Ureter (tissue), 1 donor: ENCODE measurements at regions not wholly inside any gene's neighbourhood (a gene's known extent, or its start where the extent isn't known, plus 50 kb on each side); places are given as distances from the start of the nearest gene placed in this dataset.
"Not testable (repeated sequence)": the region's sequence is repeated elsewhere in the genome, so short reads cannot be mapped to it uniquely, and the experiment has no call there.

Experiments used
- DNase-seq: peaks from one replicate; pipeline ENCODE4 v3.0.0-alpha.2; 2020; ENCODE audit warnings: low spot score
- donor health status: DM: yes; HTN: yes; CAD: no.

GRCh38 chr10:45564303-45564959 is 108.1 kb downstream of the ZFAND4 start:
- no peak for DNase-seq

- no peak for DNase-seq
These were observed 110.6 kb downstream of the ZFAND4 start for GRCh38 chr10:45561952-45562351.

- DNase-seq: no peak
These were observed 112.3 kb downstream of the ZFAND4 start for GRCh38 chr10:45560262-45560661.

- DNase-seq: no peak
These were observed 114.1 kb downstream of the ZFAND4 start for GRCh38 chr10:45558425-45558824.

- no peak for DNase-seq
These were observed 115.2 kb downstream of the ZFAND4 start for GRCh38 chr10:45557275-45557905.

- DNase-seq: no peak
These were observed 116.8 kb downstream of the ZFAND4 start for GRCh38 chr10:45555795-45556194.

- DNase-seq: not testable (repeated sequence)
These were observed 117.2 kb downstream of the ZFAND4 start for GRCh38 chr10:45555332-45555731.

- DNase-seq: no peak
These were observed 119.0 kb downstream of the ZFAND4 start for GRCh38 chr10:45553613-45554012.

GRCh38 chr10:45553155-45553554 is 119.4 kb downstream of the ZFAND4 start:
- DNase-seq: no peak

- no peak for DNase-seq
These were observed 120.1 kb downstream of the ZFAND4 start for GRCh38 chr10:45552476-45552875.

GRCh38 chr10:45550903-45551786 is 121.4 kb downstream of the ZFAND4 start:
- no peak for DNase-seq

GRCh38 chr10:45548068-45548467 is 124.5 kb downstream of the ZFAND4 start:
- no peak for DNase-seq

- DNase-seq: no peak
These were observed 125.4 kb downstream of the ZFAND4 start for GRCh38 chr10:45547207-45547606.

- no peak for DNase-seq
These were observed 127.4 kb downstream of the ZFAND4 start for GRCh38 chr10:45545150-45545549.

- no peak for DNase-seq
These were observed 128.4 kb downstream of the ZFAND4 start for GRCh38 chr10:45544191-45544590.

GRCh38 chr10:45541032-45541431 is 131.5 kb downstream of the ZFAND4 start:
- DNase-seq: not testable (repeated sequence)

GRCh38 chr10:45540589-45540988 is 132.0 kb downstream of the ZFAND4 start:
- DNase-seq: not testable (repeated sequence)

GRCh38 chr10:45539569-45539968 is 133.0 kb downstream of the ZFAND4 start:
- not testable (repeated sequence) for DNase-seq

GRCh38 chr10:45534572-45534971 is 138.0 kb downstream of the ZFAND4 start:
- no peak for DNase-seq

- DNase-seq: no peak
These were observed 140.1 kb downstream of the ZFAND4 start for GRCh38 chr10:45532480-45532879.

- no peak for DNase-seq
These were observed 146.2 kb downstream of the ZFAND4 start for GRCh38 chr10:45526309-45526905.

- no peak for DNase-seq
These were observed 146.5 kb downstream of the ALOX5 start for GRCh38 chr10:45520476-45520875.
